Upper lobe of right lung (tissue), 1 donor: ENCODE measurements at regions not wholly inside any gene's neighbourhood (a gene's known extent, or its start where the extent isn't known, plus 50 kb on each side); places are given as distances from the start of the nearest gene placed in this dataset.

Experiments
- ATAC-seq: fragments of 200-7000 bp; cut with Tn5 transposase; one replicate; pipeline ENCODE4 v1.9.1; 2020; ENCODE audit warnings: mild to moderate bottlenecking, moderate library complexity
- DNase-seq: peaks from one replicate; pipeline ENCODE4 v3.0.0-alpha.2; 2020
- H3K27ac ChIP-seq: fragments of 200-600 bp; one replicate; pipeline ENCODE4 v1.8.0; 2022
- H3K27me3 ChIP-seq: fragments of 200-600 bp; one replicate; pipeline ENCODE4 v1.8.0; 2022; ENCODE audit warnings: mild to moderate bottlenecking
- H3K36me3 ChIP-seq: fragments of 200-600 bp; one replicate; pipeline ENCODE4 v1.8.0; 2022
- H3K4me1 ChIP-seq: fragments of 200-600 bp; one replicate; pipeline ENCODE4 v1.8.0; 2022
- H3K4me3 ChIP-seq: fragments of 200-600 bp; one replicate; pipeline ENCODE4 v1.8.0; 2022; ENCODE audit warnings: mild to moderate bottlenecking
- H3K9me3 ChIP-seq: fragments of 200-600 bp; one replicate; pipeline ENCODE4 v1.8.0; 2022
- intact Hi-C: fragments of 100-400 bp; cut with DNase I; formaldehyde crosslinking; loops from one replicate; pipeline ENCODE4 v1.11.0; 2022
- TF ChIP-seq, protein P1 (sequence below): fragments of 200-600 bp; IDR thresholded peaks from one replicate; pipeline ENCODE4 v1.8.0; 2022; ENCODE audit warnings: antibody characterized with exemption
- donor health status: DM: no; HTN: yes; CAD: no; lungs with severe emphysema.

DNA sequence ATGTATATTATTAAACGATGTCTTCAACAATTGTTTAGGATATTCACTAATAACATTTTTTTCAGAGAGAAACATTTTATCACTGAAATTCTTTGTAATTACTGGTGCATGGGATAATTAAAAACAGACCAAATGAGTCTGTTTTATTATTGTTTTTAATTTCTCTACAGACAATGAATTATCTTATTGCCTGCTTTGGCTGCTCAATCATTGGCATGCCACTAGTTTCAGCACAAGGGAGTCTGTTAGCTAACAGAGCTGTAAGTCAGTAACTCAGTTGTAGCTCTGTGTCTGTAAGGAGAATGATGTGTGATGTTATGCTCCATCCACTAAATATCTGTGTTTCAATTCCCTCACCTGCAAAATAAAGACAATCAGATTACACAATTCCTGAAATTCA lies 443.9 kb downstream of the PRR16 start:
- no peak overlapping the region for H3K27ac ChIP-seq
- H3K36me3 ChIP-seq = no peaks in the 10 kb centered on the region
- H3K4me1 ChIP-seq = no peaks in the 10 kb centered on the region
- intact Hi-C loops = no loop called here
- no peaks in the 10 kb centered on the region for H3K27me3 ChIP-seq
- TF ChIP-seq, protein P1, sequence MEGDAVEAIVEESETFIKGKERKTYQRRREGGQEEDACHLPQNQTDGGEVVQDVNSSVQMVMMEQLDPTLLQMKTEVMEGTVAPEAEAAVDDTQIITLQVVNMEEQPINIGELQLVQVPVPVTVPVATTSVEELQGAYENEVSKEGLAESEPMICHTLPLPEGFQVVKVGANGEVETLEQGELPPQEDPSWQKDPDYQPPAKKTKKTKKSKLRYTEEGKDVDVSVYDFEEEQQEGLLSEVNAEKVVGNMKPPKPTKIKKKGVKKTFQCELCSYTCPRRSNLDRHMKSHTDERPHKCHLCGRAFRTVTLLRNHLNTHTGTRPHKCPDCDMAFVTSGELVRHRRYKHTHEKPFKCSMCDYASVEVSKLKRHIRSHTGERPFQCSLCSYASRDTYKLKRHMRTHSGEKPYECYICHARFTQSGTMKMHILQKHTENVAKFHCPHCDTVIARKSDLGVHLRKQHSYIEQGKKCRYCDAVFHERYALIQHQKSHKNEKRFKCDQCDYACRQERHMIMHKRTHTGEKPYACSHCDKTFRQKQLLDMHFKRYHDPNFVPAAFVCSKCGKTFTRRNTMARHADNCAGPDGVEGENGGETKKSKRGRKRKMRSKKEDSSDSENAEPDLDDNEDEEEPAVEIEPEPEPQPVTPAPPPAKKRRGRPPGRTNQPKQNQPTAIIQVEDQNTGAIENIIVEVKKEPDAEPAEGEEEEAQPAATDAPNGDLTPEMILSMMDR = no peak
- no peak for ATAC-seq
- no peak for DNase-seq
- no peaks in the 10 kb centered on the region for H3K9me3 ChIP-seq
- no peak overlapping the region for H3K4me3 ChIP-seq

DNA sequence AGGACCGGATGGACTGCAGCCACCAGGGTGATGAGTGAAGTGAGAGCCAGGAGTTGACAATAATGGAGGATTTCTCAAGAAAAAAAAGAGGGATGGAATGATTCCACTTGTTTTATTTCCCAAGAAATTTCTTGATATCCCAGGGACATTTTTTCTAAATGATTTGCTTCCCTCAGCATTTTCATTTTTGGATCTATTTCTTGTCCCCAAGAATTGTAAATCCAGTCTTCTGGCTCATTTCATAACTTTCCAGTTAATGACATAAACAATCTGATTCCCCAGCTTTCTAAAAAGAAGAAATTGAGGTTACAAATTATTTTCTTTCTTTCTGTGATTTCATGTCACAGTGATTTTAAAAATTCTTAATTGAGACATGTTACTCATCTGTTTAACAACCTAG lies 446.5 kb downstream of the PRR16 start:
- H3K9me3 ChIP-seq = no peaks in the 10 kb centered on the region
- H3K4me3 ChIP-seq = no peak overlapping the region
- no peaks in the 10 kb centered on the region for H3K4me1 ChIP-seq
- no peaks in the 10 kb centered on the region for H3K36me3 ChIP-seq
- DNase-seq (no peak), ATAC-seq (no peak)
- H3K27ac ChIP-seq = no peak overlapping the region
- TF ChIP-seq, protein P1 = no peak
- H3K27me3 ChIP-seq = no peaks in the 10 kb centered on the region
- intact Hi-C loops = no loop called here

DNA sequence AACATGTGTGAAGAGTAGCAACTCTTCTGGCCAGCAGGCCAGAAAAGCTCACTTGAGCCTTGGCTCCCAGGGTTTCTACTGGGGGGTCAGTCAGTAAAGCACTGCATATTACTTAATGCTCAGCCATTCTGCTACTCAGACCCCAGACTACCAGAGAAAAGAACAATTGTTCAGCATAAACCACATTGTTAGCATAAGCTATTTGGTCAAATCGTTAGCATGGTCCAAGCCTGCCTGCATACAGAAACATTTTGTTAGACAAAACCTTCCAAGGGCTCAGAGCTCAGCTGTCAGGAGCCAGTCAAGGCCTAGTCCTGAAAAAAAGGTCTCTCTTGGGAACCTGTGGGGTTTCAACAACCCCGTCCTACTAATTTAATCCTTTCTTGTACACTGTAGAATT lies 449.3 kb downstream of the PRR16 start:
- no peaks in the 10 kb centered on the region for H3K4me1 ChIP-seq
- TF ChIP-seq, protein P1 = no peak
- DNase-seq (no peak), ATAC-seq (no peak)
- H3K4me3 ChIP-seq = no peak overlapping the region
- H3K27me3 ChIP-seq = no peaks in the 10 kb centered on the region
- no peaks in the 10 kb centered on the region for H3K36me3 ChIP-seq
- intact Hi-C loops = no loop called here
- no peaks in the 10 kb centered on the region for H3K9me3 ChIP-seq
- H3K27ac ChIP-seq = no peak overlapping the region

DNA sequence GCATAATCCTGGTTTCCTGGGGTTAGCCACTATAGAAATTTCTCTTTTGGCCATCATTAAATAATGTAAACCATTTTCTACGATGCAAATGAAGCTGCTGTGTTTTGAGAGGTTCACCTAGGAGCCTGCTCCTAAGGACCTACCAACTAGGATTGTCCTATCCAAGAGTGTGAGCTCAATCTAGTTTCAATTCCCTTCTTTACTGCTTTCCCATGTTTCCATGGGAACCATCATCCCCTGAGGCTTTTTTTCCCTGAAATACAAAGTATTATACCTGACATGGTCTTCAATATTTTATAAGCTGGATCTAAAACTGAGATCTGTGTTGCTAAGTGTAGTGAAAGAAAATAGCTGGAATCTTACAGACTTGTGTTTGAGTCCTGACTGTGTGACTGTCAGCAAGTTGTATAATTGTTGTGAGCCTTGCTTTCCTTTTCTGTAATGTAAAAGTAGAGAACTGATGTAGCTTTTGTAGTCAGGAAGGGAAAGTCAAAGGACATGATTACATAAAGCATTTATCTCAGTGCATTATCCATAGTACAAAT lies 453.2 kb downstream of the PRR16 start:
- no peak overlapping the region for H3K27ac ChIP-seq
- ATAC-seq = no peak
- TF ChIP-seq, protein P1 = no peak
- no peaks in the 10 kb centered on the region for H3K27me3 ChIP-seq
- no peak overlapping the region for H3K4me3 ChIP-seq
- no peak for DNase-seq
- intact Hi-C loops = no loop called here
- no peaks in the 10 kb centered on the region for H3K36me3 ChIP-seq
- H3K4me1 ChIP-seq = no peaks in the 10 kb centered on the region
- no peaks in the 10 kb centered on the region for H3K9me3 ChIP-seq

DNA sequence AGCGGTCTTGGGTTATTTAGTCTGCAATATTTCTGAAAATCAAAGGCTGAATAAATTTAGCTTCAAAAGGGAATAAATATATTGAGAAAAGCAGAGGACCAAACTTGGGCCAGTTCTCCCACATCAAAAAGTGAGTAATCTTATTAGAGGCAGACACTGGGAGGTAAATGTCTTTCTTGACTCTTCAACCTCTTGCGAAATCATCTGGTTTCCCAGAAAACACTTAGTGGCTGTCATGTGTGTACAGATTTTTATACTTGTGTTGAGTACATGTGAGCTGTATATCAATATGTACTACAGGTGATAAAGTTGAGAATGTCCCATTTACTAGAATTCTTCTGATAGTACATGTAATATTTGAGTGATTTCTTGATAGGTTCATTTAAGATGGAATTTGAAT lies 454.9 kb downstream of the PRR16 start:
- DNase-seq (no peak), ATAC-seq (no peak)
- no peak overlapping the region for H3K4me3 ChIP-seq
- intact Hi-C loops = no loop called here
- no peaks in the 10 kb centered on the region for H3K4me1 ChIP-seq
- H3K27ac ChIP-seq = no peak overlapping the region
- H3K36me3 ChIP-seq = no peaks in the 10 kb centered on the region
- TF ChIP-seq, protein P1 = no peak
- no peaks in the 10 kb centered on the region for H3K9me3 ChIP-seq
- no peaks in the 10 kb centered on the region for H3K27me3 ChIP-seq

DNA sequence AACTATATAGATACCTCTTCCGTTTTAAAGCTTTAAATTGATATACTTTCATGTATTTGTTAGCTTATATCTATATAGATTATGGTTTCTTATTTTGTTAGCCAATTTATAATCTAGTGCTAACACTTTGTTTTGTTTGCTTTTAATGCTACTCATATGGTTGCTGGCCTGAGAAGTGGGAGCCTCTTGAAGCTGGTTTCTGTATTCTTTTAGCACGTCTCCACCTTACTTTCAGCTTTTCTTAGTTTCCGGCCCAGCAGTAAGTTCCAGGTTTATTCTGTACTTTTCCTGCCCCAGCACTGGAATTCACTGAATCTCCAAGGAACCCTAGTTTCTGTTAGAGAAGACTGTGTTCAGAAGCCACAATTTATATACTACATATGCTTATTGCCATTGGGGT lies 458.9 kb downstream of the PRR16 start:
- ATAC-seq (no peak), DNase-seq (no peak)
- Histone ChIP-seq H3K27ac (no peak overlapping the region), H3K4me3 (no peak overlapping the region), H3K4me1 (no peaks in the 10 kb centered on the region), H3K36me3 (no peaks in the 10 kb centered on the region), H3K9me3 (no peaks in the 10 kb centered on the region), H3K27me3 (no peaks in the 10 kb centered on the region)
- intact Hi-C loops = no loop called here
- TF ChIP-seq, protein P1 = no peak
